B cell (primary cell): ENCODE measurements at regions not wholly inside any gene's neighbourhood (a gene's known extent, or its start where the extent isn't known, plus 50 kb on each side); places are given as distances from the start of the nearest gene placed in this dataset.

ENCODE experiments used
- EZH2 ChIP-seq: IDR thresholded peaks from 2 replicates; pipeline ENCODE4 v1.6.1; 2012; ENCODE audit warnings: borderline replicate concordance, low read depth, mild to moderate bottlenecking, moderate library complexity, low read length; ENCODE audit not compliant: insufficient read depth, poor library complexity, severe bottlenecking
- TF ChIP-seq, protein P1 (sequence below): fragments of 200-600 bp; IDR thresholded peaks from one replicate; pipeline ENCODE4 v1.8.0; 2022; ENCODE audit warnings: antibody characterized with exemption, mild to moderate bottlenecking

DNA sequence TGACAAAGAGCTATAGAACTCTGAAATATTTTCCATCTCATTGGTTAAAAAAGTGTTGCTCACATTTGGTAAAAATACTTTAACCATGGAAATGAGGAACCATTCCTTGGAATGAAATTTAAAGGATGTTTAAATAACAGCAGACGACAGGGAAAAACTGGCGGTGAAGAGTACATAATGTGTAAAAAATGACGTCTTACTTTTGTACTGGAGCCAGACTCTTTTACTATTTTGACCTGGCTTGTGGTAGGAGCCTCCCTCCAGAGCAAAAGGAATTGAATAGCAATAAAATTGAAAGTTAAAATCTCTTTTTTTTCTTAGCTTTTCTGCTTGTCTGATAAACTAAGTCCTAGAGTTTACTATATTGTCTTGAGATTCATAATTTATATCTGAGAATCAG lies 426.2 kb upstream of the KLHL1 start:
- TF ChIP-seq, protein P1, sequence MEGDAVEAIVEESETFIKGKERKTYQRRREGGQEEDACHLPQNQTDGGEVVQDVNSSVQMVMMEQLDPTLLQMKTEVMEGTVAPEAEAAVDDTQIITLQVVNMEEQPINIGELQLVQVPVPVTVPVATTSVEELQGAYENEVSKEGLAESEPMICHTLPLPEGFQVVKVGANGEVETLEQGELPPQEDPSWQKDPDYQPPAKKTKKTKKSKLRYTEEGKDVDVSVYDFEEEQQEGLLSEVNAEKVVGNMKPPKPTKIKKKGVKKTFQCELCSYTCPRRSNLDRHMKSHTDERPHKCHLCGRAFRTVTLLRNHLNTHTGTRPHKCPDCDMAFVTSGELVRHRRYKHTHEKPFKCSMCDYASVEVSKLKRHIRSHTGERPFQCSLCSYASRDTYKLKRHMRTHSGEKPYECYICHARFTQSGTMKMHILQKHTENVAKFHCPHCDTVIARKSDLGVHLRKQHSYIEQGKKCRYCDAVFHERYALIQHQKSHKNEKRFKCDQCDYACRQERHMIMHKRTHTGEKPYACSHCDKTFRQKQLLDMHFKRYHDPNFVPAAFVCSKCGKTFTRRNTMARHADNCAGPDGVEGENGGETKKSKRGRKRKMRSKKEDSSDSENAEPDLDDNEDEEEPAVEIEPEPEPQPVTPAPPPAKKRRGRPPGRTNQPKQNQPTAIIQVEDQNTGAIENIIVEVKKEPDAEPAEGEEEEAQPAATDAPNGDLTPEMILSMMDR = no peak
- TF ChIP-seq EZH2 = no peak
